AG09309 (cell line): ENCODE measurements at regions not wholly inside any gene's neighbourhood (a gene's known extent, or its start where the extent isn't known, plus 50 kb on each side); places are given as distances from the start of the nearest gene placed in this dataset.

ENCODE experiments used
- DNase-seq: peaks from one replicate; pipeline ENCODE4 v3.0.0-alpha.2; 2010; ENCODE audit warnings: low read depth
- H3K4me3 ChIP-seq: 2 replicates; pipeline ENCODE4 v1.5.1; 2011; ENCODE audit warnings: mild to moderate bottlenecking, low read depth, low read length, moderate library complexity; ENCODE audit not compliant: control insufficient read depth
- CTCF ChIP-seq: IDR thresholded peaks from 2 replicates; pipeline ENCODE4 v1.5.1; 2011; ENCODE audit warnings: mild to moderate bottlenecking, low read depth, low read length, inconsistent platforms; ENCODE audit not compliant: insufficient read depth, control insufficient read depth; ENCODE audit errors: missing control alignments

- no peak for DNase-seq
- TF ChIP-seq CTCF: no peak
- no peak overlapping the region for H3K4me3 ChIP-seq
Observed at GRCh38 chr16:87542531-87543102, 49.8 kb upstream of the ZCCHC14 start.
